ENCODE measurements at regions not wholly inside any gene's neighbourhood (a gene's known extent, or its start where the extent isn't known, plus 50 kb on each side); places are given as distances from the start of the nearest gene placed in this dataset.

DNA sequence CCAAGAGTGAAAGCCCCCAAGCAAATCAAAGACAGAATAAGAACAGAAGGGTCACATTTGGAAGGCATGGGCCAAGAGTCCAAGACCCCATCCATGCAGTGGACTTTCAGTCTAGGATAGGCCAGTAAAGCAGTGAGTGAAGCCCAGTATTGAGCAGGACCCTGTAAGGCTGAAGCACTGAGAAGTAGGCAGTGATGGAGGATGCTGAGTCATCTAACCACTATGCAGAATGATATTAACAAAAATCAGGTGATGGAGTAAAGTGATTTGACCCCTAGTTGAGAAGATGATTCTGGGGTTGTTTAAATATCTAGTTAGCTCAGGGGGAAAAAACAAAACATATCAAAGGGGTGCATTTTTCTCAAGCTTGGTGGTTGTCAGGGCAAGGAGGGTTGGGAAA lies 308.7 kb upstream of the PLXNA2 start:
- TF ChIP-seq, protein P1, sequence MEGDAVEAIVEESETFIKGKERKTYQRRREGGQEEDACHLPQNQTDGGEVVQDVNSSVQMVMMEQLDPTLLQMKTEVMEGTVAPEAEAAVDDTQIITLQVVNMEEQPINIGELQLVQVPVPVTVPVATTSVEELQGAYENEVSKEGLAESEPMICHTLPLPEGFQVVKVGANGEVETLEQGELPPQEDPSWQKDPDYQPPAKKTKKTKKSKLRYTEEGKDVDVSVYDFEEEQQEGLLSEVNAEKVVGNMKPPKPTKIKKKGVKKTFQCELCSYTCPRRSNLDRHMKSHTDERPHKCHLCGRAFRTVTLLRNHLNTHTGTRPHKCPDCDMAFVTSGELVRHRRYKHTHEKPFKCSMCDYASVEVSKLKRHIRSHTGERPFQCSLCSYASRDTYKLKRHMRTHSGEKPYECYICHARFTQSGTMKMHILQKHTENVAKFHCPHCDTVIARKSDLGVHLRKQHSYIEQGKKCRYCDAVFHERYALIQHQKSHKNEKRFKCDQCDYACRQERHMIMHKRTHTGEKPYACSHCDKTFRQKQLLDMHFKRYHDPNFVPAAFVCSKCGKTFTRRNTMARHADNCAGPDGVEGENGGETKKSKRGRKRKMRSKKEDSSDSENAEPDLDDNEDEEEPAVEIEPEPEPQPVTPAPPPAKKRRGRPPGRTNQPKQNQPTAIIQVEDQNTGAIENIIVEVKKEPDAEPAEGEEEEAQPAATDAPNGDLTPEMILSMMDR (IDR thresholded peaks at IDR 0.05; ENCODE audit: low read length): no peak
- no peak for TF ChIP-seq EZH2 (optimal IDR thresholded peaks at IDR 0.05; ENCODE audit: low read depth, low read length)

Measured in MM.1S (cell line).